CD4-positive, alpha-beta T cell (primary cell): ENCODE measurements at regions not wholly inside any gene's neighbourhood (a gene's known extent, or its start where the extent isn't known, plus 50 kb on each side); places are given as distances from the start of the nearest gene placed in this dataset.
A peak's percentile ranks its signal among the peaks of the same experiment; 100 is the strongest.

Experiments
- ATAC-seq: fragments of 200-7000 bp; cut with Tn5 transposase; one replicate; pipeline ENCODE4 v1.10.0; 2022; ENCODE audit warnings: mild to moderate bottlenecking; ENCODE audit not compliant: poor library complexity
- CTCF ChIA-PET: fragments of 350-600 bp; sonication (Branson Sonifier 250); formaldehyde crosslinking; loops from one replicate; lab custom pipeline; 2021; ENCODE audit warnings: antibody characterized with exemption, inconsistent platforms; lab: Charles Lee
- POLR2A ChIA-PET: fragments of 350-600 bp; sonication (Branson Sonifier 250); formaldehyde crosslinking; loops from one replicate; lab custom pipeline; 2021; ENCODE audit warnings: antibody characterized with exemption, inconsistent platforms; lab: Charles Lee
- DNase-seq, 14 experiments: peaks; one replicate each; pipeline ENCODE4 v3.0.0-alpha.2; 2013 to 2020; ENCODE audit warnings: mixed read lengths in 2 of 14
- H3K27ac ChIP-seq, 2 donors: one replicate each; pipeline versions ENCODE4 v1.5.1 to v1.7.0; 2013; ENCODE audit warnings: low read length in 2 of 2, low read depth in 1 of 2, mild to moderate bottlenecking in 1 of 2
- H3K27me3 ChIP-seq, 2 experiments: 1 replicate in 1 of 2; 2 replicates in 1 of 2; pipeline versions ENCODE4 v1.6.1 to v1.7.0; 2013; ENCODE audit warnings: low read length in 2 of 2, control low read depth in 1 of 2, mild to moderate bottlenecking in 1 of 2, moderate library complexity in 1 of 2; ENCODE audit not compliant: insufficient read depth in 2 of 2, control insufficient read depth in 1 of 2
- H3K36me3 ChIP-seq: one replicate; pipeline ENCODE4 v1.6.1; 2013; ENCODE audit warnings: low read length, control low read depth; ENCODE audit not compliant: insufficient read depth
- H3K4me1 ChIP-seq: one replicate; pipeline ENCODE4 v1.6.1; 2013; ENCODE audit warnings: low read length, control low read depth; ENCODE audit not compliant: insufficient read depth
- H3K4me3 ChIP-seq: one replicate; pipeline ENCODE4 v1.5.1; 2013; ENCODE audit warnings: mild to moderate bottlenecking, low read length, moderate library complexity
- H3K9me3 ChIP-seq, 2 experiments: 1 replicate in 1 of 2; 2 replicates in 1 of 2; pipeline versions ENCODE4 v1.6.1 to v1.7.0; 2013; ENCODE audit warnings: low read length in 2 of 2, mild to moderate bottlenecking in 2 of 2, control low read depth in 1 of 2, moderate library complexity in 1 of 2; ENCODE audit not compliant: control insufficient read depth in 1 of 2, insufficient read depth in 1 of 2
- H3K27ac Mint-ChIP-seq: one replicate; pipeline ENCODE4 v1.8.0; 2020; ENCODE audit warnings: mixed read lengths
- H3K27me3 Mint-ChIP-seq: one replicate; pipeline ENCODE4 v1.8.0; 2021; ENCODE audit warnings: mixed read lengths
- H3K36me3 Mint-ChIP-seq: one replicate; pipeline ENCODE4 v1.8.0; 2021; ENCODE audit warnings: low read depth, mixed read lengths
- H3K4me1 Mint-ChIP-seq: one replicate; pipeline ENCODE4 v1.8.0; 2021; ENCODE audit warnings: low read depth, mixed read lengths
- H3K4me3 Mint-ChIP-seq: one replicate; pipeline ENCODE4 v1.8.0; 2020; ENCODE audit warnings: mild to moderate bottlenecking, mixed read lengths
- H3K9me3 Mint-ChIP-seq: one replicate; pipeline ENCODE4 v1.8.0; 2020; ENCODE audit warnings: mixed read lengths
- CTCF ChIP-seq: fragments of 200-600 bp; IDR thresholded peaks from one replicate; pipeline ENCODE4 v1.8.0; 2022; ENCODE audit warnings: antibody characterized with exemption, mild to moderate bottlenecking
- intact Hi-C, 2 experiments: fragments of 100-400 bp; cut with DNase I in 1 of 2; cut with micrococcal nuclease in 1 of 2; formaldehyde crosslinking; loops; one replicate each; pipeline versions ENCODE4 v1.15.1 to v1.9.0; 2023 to 2025; cut with DNase I, micrococcal nuclease

DNA sequence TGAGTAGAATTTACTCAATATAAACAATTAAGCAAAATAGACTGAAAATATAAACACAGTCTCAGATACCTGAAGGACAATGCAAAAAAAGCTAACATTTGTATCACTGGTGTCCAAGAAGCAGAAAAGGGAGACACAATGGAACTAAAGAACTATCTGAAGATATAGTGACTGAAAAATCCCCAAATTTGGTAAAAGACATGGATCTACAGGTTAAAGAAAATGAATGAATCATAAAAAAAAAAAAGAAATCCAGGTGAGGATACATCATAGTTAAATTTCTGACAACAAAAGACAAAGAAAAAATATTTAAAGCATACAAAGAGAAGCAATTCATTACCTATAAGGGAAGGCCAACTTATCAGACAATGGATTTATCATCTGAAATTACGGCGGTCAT, 114.7 kb upstream of the PPP1R3A start:
- no peaks in the 10 kb centered on the region for H3K27me3 Mint-ChIP-seq
- ChIA-PET CTCF (no interaction called here), POLR2A (no interaction called here)
- intact Hi-C loops, result no loop called here
- H3K27ac ChIP-seq, result no peak overlapping the region
- no peaks in the 10 kb centered on the region for H3K4me1 Mint-ChIP-seq
- ATAC-seq, result no peak
- H3K4me3 ChIP-seq, result no peak overlapping the region
- H3K4me3 Mint-ChIP-seq, result no peak overlapping the region
- H3K36me3 Mint-ChIP-seq, result no peaks in the 10 kb centered on the region
- no peak for DNase-seq
- no peak overlapping the region for H3K27ac Mint-ChIP-seq
- no peaks in the 10 kb centered on the region for H3K9me3 Mint-ChIP-seq
- H3K36me3 ChIP-seq, result no peaks in the 10 kb centered on the region
- H3K4me1 ChIP-seq, result no peaks in the 10 kb centered on the region
- TF ChIP-seq CTCF, result no peak
- no peaks in the 10 kb centered on the region for H3K27me3 ChIP-seq
- H3K9me3 ChIP-seq, result no peaks in the 10 kb centered on the region

- DNase-seq (peak in 4 of 14 experiments; percentile 18 to 75 (median 70)), ATAC-seq (no peak)
- Histone ChIP-seq H3K36me3 (no peaks in the 10 kb centered on the region), H3K27ac (no peak overlapping the region), H3K9me3 (no peaks in the 10 kb centered on the region), H3K4me1 (no peaks in the 10 kb centered on the region), H3K4me3 (no peak overlapping the region), H3K27me3 (no peaks in the 10 kb centered on the region)
- intact Hi-C loops, result loop anchor here (1.0 to 5.0 kb wide), 4 partner anchors 1824 to 1886 kb away; no protein-coding TSS in a partner anchor
- Mint-ChIP-seq H3K4me3 (no peak overlapping the region), H3K27me3 (no peaks in the 10 kb centered on the region), H3K27ac (no peak overlapping the region), H3K36me3 (no peaks in the 10 kb centered on the region), H3K4me1 (no peaks in the 10 kb centered on the region), H3K9me3 (no peaks in the 10 kb centered on the region)
- CTCF ChIA-PET, result interaction anchor here (0.6 kb wide), 1 partner anchor 12 kb away, joined by 3 read pairs; no protein-coding TSS in a partner anchor
- POLR2A ChIA-PET, result interaction anchor here (1.0 kb wide), 1 partner anchor 22 kb away, joined by 3 read pairs; no protein-coding TSS in a partner anchor
- peak; percentile 84 for TF ChIP-seq CTCF
Measured at GRCh38 chr7:114026486-114027089, 107.8 kb upstream of the PPP1R3A start.

DNA sequence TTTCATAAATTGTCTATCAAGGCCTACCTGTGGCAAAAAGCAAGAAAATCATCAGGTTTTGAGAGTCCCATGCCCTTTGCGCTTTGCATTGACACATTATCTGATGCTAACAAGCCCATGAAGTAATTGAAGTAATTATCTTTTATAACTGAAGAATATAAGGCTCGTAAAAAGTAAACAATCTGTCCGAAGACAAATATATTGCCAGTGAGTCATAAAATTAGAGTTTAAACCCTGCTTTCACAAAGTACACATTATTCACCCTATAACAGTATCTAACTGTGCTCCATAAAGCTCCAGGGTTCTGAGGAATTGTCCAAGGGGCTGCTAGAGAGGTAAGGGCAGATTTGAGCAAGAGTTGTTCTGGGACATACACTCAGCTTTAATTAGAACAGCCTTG, 102.3 kb upstream of the PPP1R3A start:
- no peak overlapping the region for H3K4me3 Mint-ChIP-seq
- Histone ChIP-seq H3K27me3 (no peaks in the 10 kb centered on the region), H3K36me3 (no peaks in the 10 kb centered on the region), H3K4me3 (no peak overlapping the region), H3K27ac (no peak overlapping the region), H3K9me3 (no peaks in the 10 kb centered on the region), H3K4me1 (no peaks in the 10 kb centered on the region)
- no peaks in the 10 kb centered on the region for H3K36me3 Mint-ChIP-seq
- CTCF ChIA-PET, result no interaction called here
- no peak for TF ChIP-seq CTCF
- H3K9me3 Mint-ChIP-seq, result no peaks in the 10 kb centered on the region
- H3K27ac Mint-ChIP-seq, result no peak overlapping the region
- DNase-seq, result no peak
- intact Hi-C loops, result no loop called here
- H3K4me1 Mint-ChIP-seq, result no peaks in the 10 kb centered on the region
- H3K27me3 Mint-ChIP-seq, result no peaks in the 10 kb centered on the region
- ATAC-seq, result no peak
- POLR2A ChIA-PET, result no interaction called here
